ENCODE measurements at regions not wholly inside any gene's neighbourhood (a gene's known extent, or its start where the extent isn't known, plus 50 kb on each side); places are given as distances from the start of the nearest gene placed in this dataset.

DNA sequence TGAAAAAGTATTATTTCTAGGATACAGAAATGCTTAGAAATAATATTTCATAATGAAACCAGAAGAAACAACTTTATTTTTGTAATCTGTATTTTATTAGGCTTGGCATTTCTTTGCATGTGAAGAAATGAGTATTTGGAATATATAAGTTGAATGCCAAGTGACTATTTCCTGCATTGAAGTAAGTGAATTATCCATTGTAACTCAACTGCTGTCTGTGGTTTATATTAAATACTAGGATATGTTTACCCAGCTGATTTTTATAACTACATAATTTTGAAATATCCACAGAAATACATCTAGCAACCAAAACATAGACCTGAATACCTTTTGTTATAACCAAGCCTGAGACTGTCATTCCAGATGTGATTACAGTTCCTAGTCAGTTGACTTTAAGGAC lies 207.6 kb downstream of the THBS2 start:
- TF ChIP-seq, protein P1, sequence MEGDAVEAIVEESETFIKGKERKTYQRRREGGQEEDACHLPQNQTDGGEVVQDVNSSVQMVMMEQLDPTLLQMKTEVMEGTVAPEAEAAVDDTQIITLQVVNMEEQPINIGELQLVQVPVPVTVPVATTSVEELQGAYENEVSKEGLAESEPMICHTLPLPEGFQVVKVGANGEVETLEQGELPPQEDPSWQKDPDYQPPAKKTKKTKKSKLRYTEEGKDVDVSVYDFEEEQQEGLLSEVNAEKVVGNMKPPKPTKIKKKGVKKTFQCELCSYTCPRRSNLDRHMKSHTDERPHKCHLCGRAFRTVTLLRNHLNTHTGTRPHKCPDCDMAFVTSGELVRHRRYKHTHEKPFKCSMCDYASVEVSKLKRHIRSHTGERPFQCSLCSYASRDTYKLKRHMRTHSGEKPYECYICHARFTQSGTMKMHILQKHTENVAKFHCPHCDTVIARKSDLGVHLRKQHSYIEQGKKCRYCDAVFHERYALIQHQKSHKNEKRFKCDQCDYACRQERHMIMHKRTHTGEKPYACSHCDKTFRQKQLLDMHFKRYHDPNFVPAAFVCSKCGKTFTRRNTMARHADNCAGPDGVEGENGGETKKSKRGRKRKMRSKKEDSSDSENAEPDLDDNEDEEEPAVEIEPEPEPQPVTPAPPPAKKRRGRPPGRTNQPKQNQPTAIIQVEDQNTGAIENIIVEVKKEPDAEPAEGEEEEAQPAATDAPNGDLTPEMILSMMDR (IDR thresholded peaks at IDR 0.05), result no peak
- TF ChIP-seq EP300 (IDR thresholded peaks at IDR 0.05) (no peak), POLR2A (IDR thresholded peaks at IDR 0.05) (no peak), POLR2AphosphoS5 (IDR thresholded peaks at IDR 0.05) (no peak)

Data from stomach (tissue), 4 donors.